Cerebellar cortex (tissue), 1 donor: ENCODE measurements at regions not wholly inside any gene's neighbourhood (a gene's known extent, or its start where the extent isn't known, plus 50 kb on each side); places are given as distances from the start of the nearest gene placed in this dataset.

Source experiments
- DNase-seq: peaks from one replicate; pipeline ENCODE4 v3.0.0-alpha.2; 2015; ENCODE audit warnings: low spot score

GRCh38 chr14:38116895-38117294, 90.8 kb upstream of the SSTR1 start:
- DNase-seq: no peak

DNA sequence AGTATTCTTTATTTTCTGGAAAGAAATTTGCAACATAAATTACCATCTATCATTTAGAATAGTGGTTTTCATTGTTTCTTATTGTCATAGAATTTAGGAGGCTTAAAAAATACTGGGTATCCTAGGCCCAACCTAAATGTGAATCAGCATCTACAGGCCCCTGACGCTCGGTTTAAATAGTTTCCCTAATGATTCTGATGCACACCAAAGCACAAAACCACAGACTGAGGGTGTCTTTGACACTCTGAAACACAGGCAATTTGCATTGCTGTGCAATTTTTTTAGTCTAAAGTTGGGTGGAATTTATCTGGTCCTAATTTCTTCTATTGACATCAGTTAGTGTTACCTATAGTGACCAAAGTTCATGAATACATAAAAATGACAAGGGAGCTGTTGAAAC, 87.6 kb upstream of the SSTR1 start:
- DNase-seq: no peak

DNA sequence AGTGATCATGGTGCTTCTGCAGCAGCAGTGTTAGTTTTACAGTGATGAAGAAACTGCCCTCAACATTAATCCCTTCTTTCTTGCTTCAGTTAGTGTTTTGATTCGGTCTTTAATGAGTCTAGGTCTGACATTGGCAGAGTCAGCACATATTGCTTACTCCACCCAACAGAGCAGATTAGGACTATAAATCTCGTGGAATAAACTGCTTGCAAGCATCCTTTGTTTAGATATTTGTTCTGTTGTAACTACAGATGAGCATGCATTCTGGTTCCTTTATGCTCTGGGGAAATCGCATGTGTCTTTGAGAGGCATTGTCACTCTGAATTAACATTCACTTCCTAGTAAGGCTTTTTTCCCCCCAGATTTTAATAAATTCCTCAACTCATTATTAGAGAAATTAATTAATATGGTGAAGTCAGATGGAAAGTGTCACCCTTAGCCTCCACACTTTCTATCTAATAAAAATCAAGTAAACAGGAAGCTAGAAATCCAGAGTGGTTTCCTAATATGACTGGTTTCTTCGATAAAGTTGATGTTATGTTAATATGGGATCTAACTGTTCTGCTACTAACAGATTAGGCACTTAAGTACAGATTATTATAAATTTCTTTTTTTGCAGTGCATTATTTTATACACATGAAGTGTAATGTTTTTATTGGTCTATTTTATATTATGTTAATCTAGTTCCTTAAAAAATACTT, 86.2 kb upstream of the SSTR1 start:
- DNase-seq: no peak

DNA sequence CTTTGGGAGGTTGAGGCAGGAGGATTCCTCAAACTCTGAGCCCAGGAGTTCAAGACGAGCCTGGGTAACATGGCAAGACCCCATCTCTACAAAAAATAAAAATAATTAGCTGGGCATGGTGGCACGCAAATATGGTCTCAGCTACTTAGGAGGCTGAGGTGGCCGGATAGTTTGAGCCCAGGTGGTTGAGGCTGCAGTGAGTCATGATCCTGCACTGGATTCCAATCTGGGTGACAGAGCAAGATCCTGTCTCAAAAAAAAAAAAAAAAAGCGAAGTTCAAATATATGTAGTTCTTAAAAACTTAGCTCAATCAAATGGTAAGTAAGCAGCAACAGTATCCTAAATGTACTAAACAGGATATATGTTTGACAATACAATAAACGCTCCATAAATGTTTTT, 85.5 kb upstream of the SSTR1 start:
- DNase-seq: no peak

GRCh38 chr14:38124506-38124905, 83.2 kb upstream of the SSTR1 start:
- DNase-seq: no peak

DNA sequence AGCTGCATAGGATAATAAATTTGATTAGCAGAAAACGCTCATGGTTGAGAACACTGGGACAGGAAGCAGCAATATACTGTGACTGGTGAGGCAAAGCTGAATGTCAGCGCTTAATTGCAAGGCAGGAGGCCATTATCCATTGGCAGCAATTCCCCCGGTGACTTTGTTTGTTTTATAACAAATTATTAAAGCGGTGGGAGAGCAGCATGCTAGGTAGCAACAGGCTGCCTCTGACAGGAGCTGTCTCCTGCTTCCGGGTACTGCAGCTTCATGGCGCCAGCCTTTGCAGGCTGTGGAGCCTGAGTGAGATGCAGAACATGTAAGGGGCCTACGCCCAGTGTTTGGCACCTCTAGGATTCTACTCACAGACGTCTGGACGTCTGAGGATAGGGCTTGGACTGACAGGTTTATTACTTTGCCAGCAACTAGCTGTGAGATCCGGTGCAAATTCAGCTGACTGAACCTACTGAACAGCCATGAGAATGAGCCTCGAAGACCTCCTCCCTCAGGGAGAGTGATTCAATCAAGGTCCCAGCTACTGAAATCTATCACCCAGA, 82.1 kb upstream of the SSTR1 start:
- no peak for DNase-seq

DNA sequence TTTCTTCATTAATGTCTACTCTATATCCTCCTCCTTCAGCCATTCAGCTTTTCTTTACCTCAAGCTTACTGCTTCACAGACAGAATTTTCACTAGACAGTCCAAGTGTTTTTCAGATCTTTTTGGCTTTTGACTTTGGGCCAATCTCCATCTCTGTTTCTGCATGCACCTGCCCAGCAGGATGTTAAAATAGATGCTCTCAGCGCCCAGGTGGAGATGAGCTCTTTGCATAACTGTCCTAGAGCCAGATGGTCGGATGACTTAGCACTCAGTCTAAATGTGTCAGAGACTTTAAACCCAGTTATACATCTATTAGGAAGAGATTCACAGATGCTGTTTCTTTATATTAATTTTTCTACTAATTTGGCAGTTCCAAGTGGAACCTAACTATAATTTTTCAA, 80.3 kb upstream of the SSTR1 start:
- DNase-seq: no peak

DNA sequence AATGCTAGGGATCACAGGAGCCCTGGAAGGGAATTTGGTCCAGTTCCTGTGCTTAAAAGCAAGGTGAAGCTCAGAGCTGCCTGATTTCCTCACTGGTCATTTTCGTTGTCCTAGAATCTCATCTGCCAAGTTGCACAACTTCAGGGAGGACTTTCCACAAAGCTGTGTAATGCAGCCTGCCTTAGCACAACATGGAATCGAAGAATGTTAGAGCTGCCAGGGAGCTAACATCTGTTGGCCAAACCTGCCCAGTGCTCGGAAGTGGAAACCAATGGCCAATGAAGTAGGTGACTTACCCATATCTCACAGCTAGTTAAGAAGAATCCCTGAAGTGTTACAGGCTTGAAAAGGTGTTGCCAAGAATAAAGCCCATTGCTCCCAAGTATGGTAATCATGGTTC, 79.9 kb upstream of the SSTR1 start:
- no peak for DNase-seq

DNA sequence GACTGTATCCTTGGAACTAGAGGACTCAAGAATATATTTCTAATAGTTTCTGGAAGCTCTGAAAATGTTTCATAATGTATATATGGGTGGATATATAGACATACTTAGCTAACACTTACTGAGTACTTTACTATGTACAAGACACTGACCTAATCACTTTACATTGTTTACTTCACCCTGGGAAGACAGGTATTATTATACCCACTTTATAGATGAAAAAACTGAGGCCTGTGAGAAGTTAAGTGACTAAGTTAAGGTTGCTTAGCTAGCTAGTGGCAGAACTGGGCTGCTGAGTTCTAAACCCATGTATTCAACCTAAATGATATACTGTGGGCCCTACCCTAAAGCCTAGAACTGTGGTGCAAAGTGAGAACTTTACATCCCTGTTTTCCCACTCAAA, 79.1 kb upstream of the SSTR1 start:
- no peak for DNase-seq

- DNase-seq: no peak
These were observed 78.5 kb upstream of the SSTR1 start for GRCh38 chr14:38129192-38129591.

DNA sequence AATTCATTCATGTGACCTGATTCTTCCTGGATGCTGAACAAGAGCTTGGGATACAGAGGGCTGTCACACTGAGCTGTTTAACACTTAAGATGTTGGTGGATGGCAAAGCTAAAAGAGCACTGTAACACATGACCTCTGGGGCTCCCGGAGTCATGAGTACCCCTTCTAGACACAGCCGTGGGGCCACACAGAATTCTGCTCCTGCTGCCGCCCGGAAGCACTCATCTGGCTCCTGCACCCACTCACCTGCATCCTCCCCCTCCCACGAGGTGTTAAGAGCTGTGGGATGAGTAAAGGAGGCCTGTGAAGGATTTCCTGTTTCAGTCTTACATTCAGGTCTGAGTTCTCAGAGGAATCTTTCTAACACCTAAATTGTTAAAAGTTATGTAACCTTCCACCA, 78.0 kb upstream of the SSTR1 start:
- DNase-seq: no peak

DNA sequence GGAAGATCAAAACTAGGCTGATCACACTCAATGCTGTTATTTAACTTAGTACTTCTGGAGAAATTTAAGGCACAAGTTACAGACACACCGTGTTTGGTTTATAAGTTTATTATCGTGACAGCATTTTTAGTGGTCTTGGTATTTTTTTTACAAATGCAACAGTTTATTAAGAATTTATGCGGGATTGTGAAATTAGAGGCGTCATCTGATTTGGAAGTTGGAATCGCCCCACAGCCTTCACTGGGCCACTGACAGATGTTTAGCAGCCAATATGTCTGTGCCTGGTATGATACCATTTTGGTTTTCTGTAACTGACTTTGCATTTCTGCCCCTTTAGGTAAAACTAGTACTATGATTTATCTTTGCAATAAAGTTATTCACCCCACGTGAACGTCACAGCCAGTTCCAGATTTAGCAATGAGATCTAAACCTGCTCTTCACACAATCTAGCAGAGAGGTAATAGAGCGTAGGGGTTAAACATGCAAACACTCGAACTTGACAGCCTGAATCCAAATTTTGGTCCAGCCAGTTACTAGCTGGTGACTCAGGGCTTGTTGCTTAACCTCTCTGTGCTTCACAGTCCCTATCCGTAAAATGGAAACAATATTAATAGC, 73.2 kb upstream of the SSTR1 start:
- DNase-seq: no peak

GRCh38 chr14:38135106-38135867, 72.4 kb upstream of the SSTR1 start:
- DNase-seq: no peak

DNA sequence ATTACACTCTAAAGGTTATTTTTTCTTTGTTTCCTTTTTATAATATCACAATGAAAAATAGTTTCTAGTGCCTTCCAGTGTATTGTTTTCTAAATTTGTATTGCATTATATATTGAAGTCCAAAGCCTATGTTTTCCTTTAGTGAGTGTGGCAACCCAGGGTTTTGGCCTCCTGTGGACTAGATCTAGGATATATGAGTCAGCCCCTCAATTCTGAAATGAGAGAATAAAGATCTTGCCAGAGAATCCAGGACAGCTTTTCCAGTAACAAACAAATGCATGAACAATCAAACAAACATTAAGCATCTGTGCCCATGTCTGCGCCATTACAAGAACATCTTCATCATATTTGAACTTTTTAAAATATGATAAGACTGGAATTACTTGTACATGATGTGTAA, 70.7 kb upstream of the SSTR1 start:
- DNase-seq: no peak

GRCh38 chr14:38138473-38139138, 69.1 kb upstream of the SSTR1 start:
- no peak for DNase-seq

DNA sequence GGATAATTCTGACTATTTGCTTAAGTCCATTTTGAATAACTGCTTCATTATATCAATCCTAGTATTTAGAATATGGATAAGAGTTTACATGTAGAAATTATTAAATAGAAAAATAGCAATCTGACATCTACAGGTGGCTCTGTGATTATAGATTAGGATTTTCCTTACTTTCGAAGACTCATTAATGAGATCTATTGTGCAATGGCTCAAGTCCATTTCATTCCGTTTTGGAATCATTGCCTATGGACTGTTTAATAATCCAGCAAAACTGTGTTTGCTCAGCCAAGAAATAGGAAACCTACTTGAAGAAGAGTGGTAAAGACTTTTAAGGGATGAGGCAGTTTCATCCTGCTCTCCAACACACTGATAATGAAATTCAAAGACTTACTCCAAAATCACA, 67.8 kb upstream of the SSTR1 start:
- no peak for DNase-seq

GRCh38 chr14:38143170-38143569, 64.5 kb upstream of the SSTR1 start:
- no peak for DNase-seq

DNA sequence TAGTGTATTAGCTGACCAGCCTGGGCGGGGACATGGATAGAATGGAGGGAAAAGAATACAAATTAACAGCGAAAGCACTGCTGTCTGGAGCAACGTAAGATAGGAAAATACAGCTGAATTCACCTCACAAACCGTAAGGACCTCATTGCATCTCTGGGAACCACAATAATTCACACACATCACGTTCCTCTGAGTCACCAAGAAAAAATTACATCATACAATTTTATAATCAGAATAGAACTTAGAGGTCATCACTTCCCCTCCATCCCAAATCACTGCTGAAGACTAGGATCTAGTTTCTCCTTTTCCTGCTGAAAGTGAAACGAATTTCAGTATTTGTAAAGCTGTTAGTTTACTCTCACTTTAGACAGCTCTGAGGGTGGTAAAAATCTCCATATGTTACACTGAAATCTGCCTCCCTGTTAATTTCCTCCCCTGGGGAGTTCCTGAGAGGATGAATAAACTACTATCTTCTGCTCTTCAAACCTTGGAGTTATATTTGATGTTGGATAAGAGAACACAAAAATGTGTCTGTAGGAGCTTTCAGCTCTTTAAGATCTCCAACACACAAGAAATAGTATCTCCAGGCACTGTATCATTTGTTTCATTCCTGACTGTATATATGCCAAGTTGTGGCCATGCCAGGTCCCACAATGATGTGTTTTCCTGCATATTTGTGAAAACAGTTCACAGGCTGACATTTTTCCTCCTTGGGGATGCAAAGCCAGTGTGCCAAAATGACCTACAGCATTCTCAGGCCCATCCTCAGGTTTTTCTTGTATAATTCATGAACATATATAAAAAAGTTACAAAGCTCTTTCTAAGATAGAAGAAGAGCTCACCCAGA, 63.8 kb upstream of the SSTR1 start:
- no peak for DNase-seq

GRCh38 chr14:38145142-38145541, 62.6 kb upstream of the SSTR1 start:
- DNase-seq: no peak

DNA sequence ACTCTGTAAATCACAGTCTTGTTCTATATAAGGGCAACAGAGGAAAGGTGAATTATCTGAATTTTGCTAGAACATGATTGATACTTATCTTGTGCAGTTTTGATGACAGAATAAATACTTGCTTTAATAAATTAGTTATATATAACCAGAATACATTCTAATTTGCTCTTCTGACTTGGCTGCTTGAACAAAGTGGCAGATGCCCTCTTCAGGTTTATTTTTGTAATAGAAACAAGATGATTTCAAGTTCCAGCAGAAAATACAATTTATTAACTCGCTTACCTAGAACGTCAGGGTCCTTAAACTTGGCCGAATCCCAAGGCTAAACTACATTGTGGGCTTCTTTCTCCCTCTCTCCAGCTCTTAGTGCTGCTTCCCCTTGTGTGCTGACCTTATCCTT, 57.6 kb upstream of the SSTR1 start:
- no peak for DNase-seq
